Pancreas (tissue), 10 donors: ENCODE measurements at regions not wholly inside any gene's neighbourhood (a gene's known extent, or its start where the extent isn't known, plus 50 kb on each side); places are given as distances from the start of the nearest gene placed in this dataset.

Experiments
- ATAC-seq, 4 donors: fragments of 200-7000 bp; cut with Tn5 transposase; one replicate each; pipeline versions ENCODE4 v1.8.0 to v1.9.1; 2020; ENCODE audit warnings: mild to moderate bottlenecking in 4 of 4, moderate library complexity in 4 of 4
- DNase-seq, 6 donors: peaks; one replicate each; pipeline ENCODE4 v3.0.0-alpha.2; 2020
- FAIRE-seq: peaks from 2 replicates; lab custom pipeline; 2012; peaks lifted over from hg19 to GRCh38; lab: Jason Lieb, UNC
- H3K27ac ChIP-seq, 4 donors: fragments of 200-600 bp; sonication (generic); 1 replicate in 3 of 4; 2 replicates in 1 of 4; pipeline versions ENCODE4 v1.5.0 to v1.8.0; 2020
- H3K27me3 ChIP-seq, 4 donors: fragments of 200-600 bp; one replicate each; pipeline ENCODE4 v1.8.0; 2021
- H3K36me3 ChIP-seq, 3 donors: fragments of 200-600 bp; sonication (generic) in 1 of 3; one replicate each; pipeline versions ENCODE4 v1.5.0 to v1.8.0; 2020 to 2021
- H3K4me1 ChIP-seq, 3 donors: fragments of 200-600 bp; one replicate each; pipeline ENCODE4 v1.8.0; 2021
- H3K4me3 ChIP-seq, 4 donors: fragments of 200-600 bp; sonication (generic) in 2 of 4; one replicate each; pipeline versions ENCODE4 v1.5.0 to v1.8.0; 2020 to 2021
- H3K9me3 ChIP-seq, 4 donors: fragments of 200-600 bp; one replicate each; pipeline ENCODE4 v1.8.0; 2021
- CTCF ChIP-seq, 4 donors: fragments of 200-600 bp; sonication (generic) in 3 of 4; IDR thresholded peaks; one replicate each; pipeline versions ENCODE4 v1.5.0 to v1.8.0; 2021; ENCODE audit warnings: antibody characterized with exemption in 4 of 4
- WGBS, 2 donors: extraction: QIAGEN DNeasy Blood & Tissue Kit; methylation state at CpG; one replicate each; pipeline ENCODE4 v1.1.7; 2013; 5-methylcytosine and 5-hydroxymethylcytosine counted together
- intact Hi-C, 3 donors: fragments of 100-400 bp; cut with DNase I; formaldehyde crosslinking; loops; one replicate each; pipeline versions ENCODE4 v1.11.1 to v1.14.2; 2022
- donor health status: healthy with polysubstance abuse.
- donor health status: DM: no; HTN: no; CAD: no; lungs with moderate emphysema.
- donor health status: DM: no; HTN: no; CAD: no.
- donor health status: control.
- donor health status: control.
- donor health status: Bipolar disorder and iron deficiency.
- donor health status: DM: yes; HTN: yes; CAD: no.
- donor health status: DM: no; HTN: no; CAD: no.
- donor health status: DM: no; HTN: no; CAD: no.
- donor health status: DM: yes; HTN: yes; CAD: no.

GRCh38 chr2:228474466-228474865 lies 293.0 kb upstream of the SPHKAP start:
- no peaks in the 10 kb centered on the region for H3K27me3 ChIP-seq
- no peaks in the 10 kb centered on the region for H3K4me1 ChIP-seq
- ATAC-seq: no peak
- H3K9me3 ChIP-seq: no peaks in the 10 kb centered on the region
- no peak overlapping the region for H3K27ac ChIP-seq
- DNase-seq: no peak
- no peak for TF ChIP-seq CTCF (IDR thresholded peaks at IDR 0.05)
- H3K36me3 ChIP-seq: no peaks in the 10 kb centered on the region
- no peak for FAIRE-seq
- intact Hi-C loops: no loop called here
- no peak overlapping the region for H3K4me3 ChIP-seq
- 57 to 64% methylated on average over 2 of the region's 2 CpGs for WGBS, 2 donors

GRCh38 chr2:228469721-228470120 lies 288.2 kb upstream of the SPHKAP start:
- no peak for TF ChIP-seq CTCF (IDR thresholded peaks at IDR 0.05)
- Histone ChIP-seq H3K9me3 (no peaks in the 10 kb centered on the region), H3K4me3 (no peak overlapping the region), H3K36me3 (no peaks in the 10 kb centered on the region), H3K4me1 (no peaks in the 10 kb centered on the region), H3K27ac (no peak overlapping the region), H3K27me3 (no peaks in the 10 kb centered on the region)
- ATAC-seq (no peak), FAIRE-seq (no peak), DNase-seq (no peak)
- intact Hi-C loops: no loop called here

- no peak for ATAC-seq
- Histone ChIP-seq H3K9me3 (no peaks in the 10 kb centered on the region), H3K4me3 (no peak overlapping the region), H3K36me3 (no peaks in the 10 kb centered on the region), H3K27ac (no peak overlapping the region), H3K27me3 (no peaks in the 10 kb centered on the region), H3K4me1 (no peaks in the 10 kb centered on the region)
- intact Hi-C loops: no loop called here
- 72 to 77% methylated on average over 2 of the region's 2 CpGs for WGBS, 2 donors
- no peak for FAIRE-seq
- no peak for TF ChIP-seq CTCF (IDR thresholded peaks at IDR 0.05)
- DNase-seq: no peak
Measured at GRCh38 chr2:228466851-228467250, 285.4 kb upstream of the SPHKAP start.

- no peak for FAIRE-seq
- Histone ChIP-seq H3K36me3 (no peaks in the 10 kb centered on the region), H3K9me3 (no peaks in the 10 kb centered on the region), H3K27me3 (no peaks in the 10 kb centered on the region), H3K4me1 (no peaks in the 10 kb centered on the region), H3K27ac (no peak overlapping the region), H3K4me3 (no peak overlapping the region)
- TF ChIP-seq CTCF (IDR thresholded peaks at IDR 0.05): no peak
- intact Hi-C loops: no loop called here
- DNase-seq: no peak
- WGBS, 2 donors: 56 to 67% methylated on average over 4 of the region's 4 CpGs
- ATAC-seq: no peak
Measured at GRCh38 chr2:228465408-228465807, 283.9 kb upstream of the SPHKAP start.

- Histone ChIP-seq H3K27ac (no peak overlapping the region), H3K4me1 (no peaks in the 10 kb centered on the region), H3K4me3 (no peak overlapping the region), H3K9me3 (no peaks in the 10 kb centered on the region), H3K36me3 (no peaks in the 10 kb centered on the region), H3K27me3 (no peaks in the 10 kb centered on the region)
- WGBS, 2 donors: 95 to 100% methylated on average over 1 of the region's 1 CpG
- FAIRE-seq (no peak), DNase-seq (no peak), ATAC-seq (no peak)
- intact Hi-C loops: no loop called here
- TF ChIP-seq CTCF (IDR thresholded peaks at IDR 0.05): no peak
Measured at GRCh38 chr2:228458364-228458763, 276.9 kb upstream of the SPHKAP start.
